GM12878 (cell line): ENCODE measurements at regions not wholly inside any gene's neighbourhood (a gene's known extent, or its start where the extent isn't known, plus 50 kb on each side); places are given as distances from the start of the nearest gene placed in this dataset.

Experiments
- ATAC-seq: fragments of 200-7000 bp; cut with Tn5 transposase; 3 replicates; pipeline ENCODE4 v1.9.1; 2020; ENCODE audit warnings: mild to moderate bottlenecking, moderate library complexity
- BruUV-seq: library from RNA; stranded (reverse); fragments of 400-500 nt; replicated peaks from 2 replicates; lab custom pipeline; 2021; lab: Mats Ljungman, UMichigan
- CTCF ChIA-PET: fragments of 300-600 bp; sonication (Branson Sonifier 250); formaldehyde crosslinking; extraction: SDS; loops from one replicate; lab custom pipeline; 2021; ENCODE audit warnings: inconsistent platforms; lab: Yijun Ruan, JAX
- POLR2A ChIA-PET: fragments of 350-600 bp; formaldehyde crosslinking; extraction: SDS; loops from one replicate; lab custom pipeline; 2021; ENCODE audit warnings: inconsistent platforms; lab: Charles Lee
- RAD21 ChIA-PET: fragments of 300-600 bp; sonication (Branson Sonifier 250); formaldehyde crosslinking; loops from one replicate; lab custom pipeline; 2023; ENCODE audit warnings: antibody characterized with exemption; ENCODE audit not compliant: unreplicated experiment; lab: Charles Lee
- SMC1A ChIA-PET: fragments of 300-600 bp; sonication (Branson Sonifier 250); formaldehyde crosslinking; loops from one replicate; lab custom pipeline; 2023; ENCODE audit not compliant: unreplicated experiment, uncharacterized antibody; lab: Charles Lee
- DNase-seq: peaks from one replicate; pipeline ENCODE4 v3.0.0-alpha.2; 2011; ENCODE audit warnings: low read depth, low spot score
- FAIRE-seq: peaks from 3 replicates; lab custom pipeline; 2011; peaks lifted over from hg19 to GRCh38; lab: Jason Lieb, UNC
- H2AFZ ChIP-seq: 2 replicates; pipeline ENCODE4 v1.6.0; 2011; ENCODE audit warnings: low read depth, low read length, control low read depth; ENCODE audit not compliant: control insufficient read depth
- H3K27ac ChIP-seq: 2 replicates; pipeline ENCODE4 v1.5.1; 2011; ENCODE audit warnings: control low read depth; ENCODE audit not compliant: control insufficient read depth, insufficient read depth
- H3K27me3 ChIP-seq, 2 experiments: replicated peaks in 1 of 2; 2 replicates each; pipeline versions ENCODE4 v1.6.0 to v1.6.1; 2011; ENCODE audit warnings: low read length in 1 of 2; ENCODE audit not compliant: control insufficient read depth in 2 of 2, insufficient read depth in 2 of 2
- H3K36me3 ChIP-seq, 2 experiments: 2 replicates each; pipeline ENCODE4 v1.5.1; 2011; ENCODE audit warnings: low read length in 1 of 2; ENCODE audit not compliant: control insufficient read depth in 2 of 2, insufficient read depth in 2 of 2
- H3K4me1 ChIP-seq: 2 replicates; pipeline ENCODE4 v1.6.1; 2011; ENCODE audit warnings: mild to moderate bottlenecking, low read length, moderate library complexity, mixed read lengths; ENCODE audit not compliant: control insufficient read depth, insufficient read depth
- H3K4me2 ChIP-seq: 2 replicates; pipeline ENCODE4 v1.6.0; 2011; ENCODE audit warnings: control low read depth; ENCODE audit not compliant: control insufficient read depth, insufficient read depth
- H3K4me3 ChIP-seq: fragments of 200-600 bp; sonication (generic); 2 replicates; pipeline ENCODE4 v1.5.1; 2016
- H3K79me2 ChIP-seq: 2 replicates; pipeline ENCODE4 v1.6.0; 2011; ENCODE audit warnings: low read length; ENCODE audit not compliant: control insufficient read depth, insufficient read depth
- H3K9ac ChIP-seq: 2 replicates; pipeline ENCODE4 v1.8.0; 2011; ENCODE audit warnings: low read length, control low read depth, mixed read lengths; ENCODE audit not compliant: control insufficient read depth, insufficient read depth
- H3K9me3 ChIP-seq: replicated peaks from 3 replicates; pipeline ENCODE4 v1.5.1; 2011; ENCODE audit warnings: mild to moderate bottlenecking, low read length; ENCODE audit not compliant: control insufficient read depth, insufficient read depth
- H4K20me1 ChIP-seq: 2 replicates; pipeline ENCODE4 v1.6.0; 2011; ENCODE audit not compliant: control insufficient read depth, insufficient read depth
- BACH1 ChIP-seq: fragments of 450-650 bp; IDR thresholded peaks from 2 replicates; pipeline ENCODE4 v1.6.1; 2017; ENCODE audit warnings: mild to moderate bottlenecking, borderline replicate concordance
- BHLHE40 ChIP-seq, 2 experiments: fragments of 450-650 bp in 1 of 2; IDR thresholded peaks; 2 replicates each; pipeline ENCODE4 v1.6.1; 2011 to 2017; ENCODE audit warnings: low read depth in 2 of 2, borderline replicate concordance in 1 of 2, improper control_type of control experiment in 1 of 2, low read length in 1 of 2, mild to moderate bottlenecking in 1 of 2
- FOS ChIP-seq: IDR thresholded peaks from 3 replicates; pipeline ENCODE4 v1.6.1; 2011; ENCODE audit warnings: borderline replicate concordance; ENCODE audit not compliant: insufficient read length; ENCODE audit errors: extremely low read depth
- SIN3A ChIP-seq: IDR thresholded peaks from 2 replicates; pipeline ENCODE4 v1.6.1; 2012; ENCODE audit warnings: low read depth, low read length, improper control_type of control experiment
- SMAD5 ChIP-seq: IDR thresholded peaks from 2 replicates; pipeline ENCODE4 v1.6.1; 2016; ENCODE audit warnings: antibody characterized with exemption, low read depth
- SPI1 ChIP-seq: IDR thresholded peaks from 2 replicates; pipeline ENCODE4 v1.6.1; 2011; ENCODE audit warnings: low read depth, mild to moderate bottlenecking, low read length, moderate library complexity, borderline replicate concordance; ENCODE audit not compliant: insufficient read depth
- SUZ12 ChIP-seq: fragments of 200-600 bp; sonication (generic); IDR thresholded peaks from one replicate; pipeline ENCODE4 v1.6.1; 2018; ENCODE audit warnings: antibody characterized with exemption, mild to moderate bottlenecking; ENCODE audit not compliant: unreplicated experiment
- ZSCAN29 ChIP-seq: fragments of 450-650 bp; IDR thresholded peaks from 2 replicates; pipeline ENCODE4 v1.6.1; 2017; ENCODE audit warnings: mild to moderate bottlenecking, moderate library complexity
- WGBS: methylation state at CpG from one replicate; pipeline ENCODE4 v1.1.6; 2016; ENCODE audit warnings: low lambda C conversion rate; ENCODE audit not compliant: insufficient replicate concordance, insufficient coverage; ENCODE audit errors: missing lambda C conversion rate; 5-methylcytosine and 5-hydroxymethylcytosine counted together
- in situ Hi-C: fragments of 300-500 bp; cut with MboI; formaldehyde crosslinking; loops from 9 replicates; pipeline ENCODE4 v1.14.3; 2018; ENCODE audit warnings: mixed read lengths
- intact Hi-C: fragments of 100-400 bp; cut with micrococcal nuclease; formaldehyde crosslinking; loops from one replicate; pipeline ENCODE4 v1.14.2; 2022; ENCODE audit not compliant: unreplicated experiment
- TF ChIP-seq, protein P1 (sequence below): fragments of 450-650 bp; formaldehyde crosslinking; IDR thresholded peaks from 2 replicates; pipeline ENCODE4 v1.5.0; 2022; ENCODE audit warnings: mild to moderate bottlenecking, missing genetic modification characterization
- TF ChIP-seq, protein P2 (sequence below): fragments of 450-650 bp; IDR thresholded peaks from 2 replicates; pipeline ENCODE4 v1.6.1; 2017; ENCODE audit warnings: antibody characterized with exemption, mild to moderate bottlenecking, moderate library complexity
- TF ChIP-seq, protein P3 (sequence below): fragments of 450-650 bp; conservative IDR thresholded peaks from 2 replicates; pipeline ENCODE4 v1.6.1; 2017; ENCODE audit warnings: mild to moderate bottlenecking, moderate library complexity
- TF ChIP-seq, protein P4 (sequence below): IDR thresholded peaks from 2 replicates; pipeline ENCODE4 v1.6.1; 2012; ENCODE audit warnings: low read depth, low read length, improper control_type of control experiment

DNA sequence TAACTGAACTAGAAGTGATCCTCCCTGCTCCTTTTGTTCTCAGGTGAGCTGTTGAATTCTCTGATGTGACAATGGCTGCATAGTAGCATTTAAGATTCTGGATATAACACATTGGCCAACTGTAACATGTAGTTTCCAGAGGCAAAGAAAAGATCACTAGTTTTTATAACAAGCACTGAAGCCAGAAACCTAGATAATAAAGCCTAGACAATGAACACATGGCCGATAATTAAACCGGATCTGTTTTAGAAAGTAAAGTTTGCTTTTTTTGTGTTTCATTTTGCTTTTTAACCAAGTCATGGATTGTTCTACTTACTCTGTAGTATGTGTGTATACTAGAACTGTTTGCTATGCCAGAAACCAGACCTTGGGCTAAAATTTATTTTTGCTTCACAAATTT lies 225.5 kb upstream of the KLHL1 start (continued):
- TF ChIP-seq, protein P1, sequence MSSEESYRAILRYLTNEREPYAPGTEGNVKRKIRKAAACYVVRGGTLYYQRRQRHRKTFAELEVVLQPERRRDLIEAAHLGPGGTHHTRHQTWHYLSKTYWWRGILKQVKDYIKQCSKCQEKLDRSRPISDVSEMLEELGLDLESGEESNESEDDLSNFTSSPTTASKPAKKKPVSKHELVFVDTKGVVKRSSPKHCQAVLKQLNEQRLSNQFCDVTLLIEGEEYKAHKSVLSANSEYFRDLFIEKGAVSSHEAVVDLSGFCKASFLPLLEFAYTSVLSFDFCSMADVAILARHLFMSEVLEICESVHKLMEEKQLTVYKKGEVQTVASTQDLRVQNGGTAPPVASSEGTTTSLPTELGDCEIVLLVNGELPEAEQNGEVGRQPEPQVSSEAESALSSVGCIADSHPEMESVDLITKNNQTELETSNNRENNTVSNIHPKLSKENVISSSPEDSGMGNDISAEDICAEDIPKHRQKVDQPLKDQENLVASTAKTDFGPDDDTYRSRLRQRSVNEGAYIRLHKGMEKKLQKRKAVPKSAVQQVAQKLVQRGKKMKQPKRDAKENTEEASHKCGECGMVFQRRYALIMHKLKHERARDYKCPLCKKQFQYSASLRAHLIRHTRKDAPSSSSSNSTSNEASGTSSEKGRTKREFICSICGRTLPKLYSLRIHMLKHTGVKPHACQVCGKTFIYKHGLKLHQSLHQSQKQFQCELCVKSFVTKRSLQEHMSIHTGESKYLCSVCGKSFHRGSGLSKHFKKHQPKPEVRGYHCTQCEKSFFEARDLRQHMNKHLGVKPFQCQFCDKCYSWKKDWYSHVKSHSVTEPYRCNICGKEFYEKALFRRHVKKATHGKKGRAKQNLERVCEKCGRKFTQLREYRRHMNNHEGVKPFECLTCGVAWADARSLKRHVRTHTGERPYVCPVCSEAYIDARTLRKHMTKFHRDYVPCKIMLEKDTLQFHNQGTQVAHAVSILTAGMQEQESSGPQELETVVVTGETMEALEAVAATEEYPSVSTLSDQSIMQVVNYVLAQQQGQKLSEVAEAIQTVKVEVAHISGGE (CRISPR knock-in tag): no peak
- TF ChIP-seq, protein P2, sequence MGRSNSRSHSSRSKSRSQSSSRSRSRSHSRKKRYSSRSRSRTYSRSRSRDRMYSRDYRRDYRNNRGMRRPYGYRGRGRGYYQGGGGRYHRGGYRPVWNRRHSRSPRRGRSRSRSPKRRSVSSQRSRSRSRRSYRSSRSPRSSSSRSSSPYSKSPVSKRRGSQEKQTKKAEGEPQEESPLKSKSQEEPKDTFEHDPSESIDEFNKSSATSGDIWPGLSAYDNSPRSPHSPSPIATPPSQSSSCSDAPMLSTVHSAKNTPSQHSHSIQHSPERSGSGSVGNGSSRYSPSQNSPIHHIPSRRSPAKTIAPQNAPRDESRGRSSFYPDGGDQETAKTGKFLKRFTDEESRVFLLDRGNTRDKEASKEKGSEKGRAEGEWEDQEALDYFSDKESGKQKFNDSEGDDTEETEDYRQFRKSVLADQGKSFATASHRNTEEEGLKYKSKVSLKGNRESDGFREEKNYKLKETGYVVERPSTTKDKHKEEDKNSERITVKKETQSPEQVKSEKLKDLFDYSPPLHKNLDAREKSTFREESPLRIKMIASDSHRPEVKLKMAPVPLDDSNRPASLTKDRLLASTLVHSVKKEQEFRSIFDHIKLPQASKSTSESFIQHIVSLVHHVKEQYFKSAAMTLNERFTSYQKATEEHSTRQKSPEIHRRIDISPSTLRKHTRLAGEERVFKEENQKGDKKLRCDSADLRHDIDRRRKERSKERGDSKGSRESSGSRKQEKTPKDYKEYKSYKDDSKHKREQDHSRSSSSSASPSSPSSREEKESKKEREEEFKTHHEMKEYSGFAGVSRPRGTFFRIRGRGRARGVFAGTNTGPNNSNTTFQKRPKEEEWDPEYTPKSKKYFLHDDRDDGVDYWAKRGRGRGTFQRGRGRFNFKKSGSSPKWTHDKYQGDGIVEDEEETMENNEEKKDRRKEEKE: no peak

DNA sequence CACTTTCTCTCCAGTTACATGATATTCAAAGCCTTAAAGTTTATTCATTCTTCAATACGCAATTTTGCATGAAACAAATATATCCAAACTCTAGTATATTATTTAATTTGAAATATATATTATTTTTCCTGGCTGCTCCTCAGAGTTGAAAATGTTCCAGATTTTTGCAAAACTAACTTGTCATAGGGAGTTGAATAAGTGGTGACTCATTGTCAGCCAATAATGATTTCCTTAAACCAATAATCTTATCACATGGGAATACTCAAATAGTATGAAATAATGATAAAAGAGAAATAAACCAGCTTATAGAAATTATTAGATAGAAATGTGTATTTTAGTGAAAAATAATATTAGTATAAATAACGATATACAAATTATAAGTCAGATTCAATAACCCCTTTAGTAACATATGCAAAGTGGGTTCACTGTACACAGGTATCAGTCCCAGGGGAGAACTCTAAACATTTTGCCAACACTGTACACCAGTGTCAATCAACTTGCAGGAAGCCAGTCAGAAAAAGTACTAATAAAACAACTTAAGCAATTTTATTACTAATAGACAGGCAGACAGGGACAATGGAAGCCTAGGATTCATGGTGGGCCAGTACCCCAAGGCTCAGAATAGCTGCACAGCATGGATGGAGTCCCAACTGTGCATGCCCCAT lies 222.6 kb upstream of the KLHL1 start:
- FAIRE-seq: no peak
- CTCF ChIA-PET: no interaction called here
- WGBS: 0% methylated on average over 2 of the region's 2 CpGs
- no peak overlapping the region for H3K4me2 ChIP-seq
- in situ Hi-C loops (no loop called here), intact Hi-C loops (no loop called here)
- H3K27ac ChIP-seq: no peak overlapping the region
- no peak for ATAC-seq
- no peaks in the 10 kb centered on the region for H3K9me3 ChIP-seq
- SMC1A ChIA-PET: no interaction called here
- H3K9ac ChIP-seq: no peak overlapping the region
- POLR2A ChIA-PET: no interaction called here
- no peaks in the 10 kb centered on the region for H3K79me2 ChIP-seq
- DNase-seq: no peak
- no peak overlapping the region for H2AFZ ChIP-seq
- H3K4me3 ChIP-seq: no peak overlapping the region
- no TSS peak for BruUV-seq
- no peaks in the 10 kb centered on the region for H3K36me3 ChIP-seq
- no peaks in the 10 kb centered on the region for H4K20me1 ChIP-seq
- RAD21 ChIA-PET: no interaction called here
- H3K27me3 ChIP-seq: no peaks in the 10 kb centered on the region
- no peaks in the 10 kb centered on the region for H3K4me1 ChIP-seq
- TF ChIP-seq, protein P3, sequence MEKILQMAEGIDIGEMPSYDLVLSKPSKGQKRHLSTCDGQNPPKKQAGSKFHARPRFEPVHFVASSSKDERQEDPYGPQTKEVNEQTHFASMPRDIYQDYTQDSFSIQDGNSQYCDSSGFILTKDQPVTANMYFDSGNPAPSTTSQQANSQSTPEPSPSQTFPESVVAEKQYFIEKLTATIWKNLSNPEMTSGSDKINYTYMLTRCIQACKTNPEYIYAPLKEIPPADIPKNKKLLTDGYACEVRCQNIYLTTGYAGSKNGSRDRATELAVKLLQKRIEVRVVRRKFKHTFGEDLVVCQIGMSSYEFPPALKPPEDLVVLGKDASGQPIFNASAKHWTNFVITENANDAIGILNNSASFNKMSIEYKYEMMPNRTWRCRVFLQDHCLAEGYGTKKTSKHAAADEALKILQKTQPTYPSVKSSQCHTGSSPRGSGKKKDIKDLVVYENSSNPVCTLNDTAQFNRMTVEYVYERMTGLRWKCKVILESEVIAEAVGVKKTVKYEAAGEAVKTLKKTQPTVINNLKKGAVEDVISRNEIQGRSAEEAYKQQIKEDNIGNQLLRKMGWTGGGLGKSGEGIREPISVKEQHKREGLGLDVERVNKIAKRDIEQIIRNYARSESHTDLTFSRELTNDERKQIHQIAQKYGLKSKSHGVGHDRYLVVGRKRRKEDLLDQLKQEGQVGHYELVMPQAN: no peak
- TF ChIP-seq SMAD5 (no peak), SPI1 (no peak), BHLHE40 (IDR thresholded peaks at IDR 0.05; ENCODE audit: borderline replicate concordance in 1 of 2, low read depth in 2 of 2, low read length in 1 of 2) (no peak), SUZ12 (no peak), ZSCAN29 (no peak), SIN3A (no peak), BACH1 (no peak), FOS (no peak)
- TF ChIP-seq, protein P4, sequence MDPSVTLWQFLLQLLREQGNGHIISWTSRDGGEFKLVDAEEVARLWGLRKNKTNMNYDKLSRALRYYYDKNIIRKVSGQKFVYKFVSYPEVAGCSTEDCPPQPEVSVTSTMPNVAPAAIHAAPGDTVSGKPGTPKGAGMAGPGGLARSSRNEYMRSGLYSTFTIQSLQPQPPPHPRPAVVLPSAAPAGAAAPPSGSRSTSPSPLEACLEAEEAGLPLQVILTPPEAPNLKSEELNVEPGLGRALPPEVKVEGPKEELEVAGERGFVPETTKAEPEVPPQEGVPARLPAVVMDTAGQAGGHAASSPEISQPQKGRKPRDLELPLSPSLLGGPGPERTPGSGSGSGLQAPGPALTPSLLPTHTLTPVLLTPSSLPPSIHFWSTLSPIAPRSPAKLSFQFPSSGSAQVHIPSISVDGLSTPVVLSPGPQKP: no peak
